ENCODE measurements at regions not wholly inside any gene's neighbourhood (a gene's known extent, or its start where the extent isn't known, plus 50 kb on each side); places are given as distances from the start of the nearest gene placed in this dataset.

GRCh38 chr11:91819777-91820176 lies 404.8 kb upstream of the FAT3 start:
- Histone ChIP-seq H3K4ac (ENCODE audit: low read length) (no peak overlapping the region), H2AFZ (ENCODE audit: low read length) (peak overlapping the region; percentile 57), H3K27ac (replicated peaks; ENCODE audit: low read length) (peak overlapping the region; percentile 27), H3K27me3 (ENCODE audit: control insufficient read depth in 3 of 3, insufficient read depth in 3 of 3, low read depth in 1 of 3, low read length in 3 of 3) (no peaks in the 10 kb centered on the region), H2BK12ac (ENCODE audit: low read length) (no peak overlapping the region), H2BK5ac (ENCODE audit: low read length) (no peak overlapping the region), H2AK5ac (ENCODE audit: low read depth, low read length) (no peak overlapping the region), H3K4me1 (ENCODE audit: control insufficient read depth in 2 of 2, insufficient read depth in 1 of 2, low read depth in 1 of 2, low read length in 2 of 2) (peaks cover 2 to 4% of the 10 kb centered on the region in 2 donors), H3K14ac (ENCODE audit: low read length) (no peak overlapping the region), H3K79me1 (ENCODE audit: low read depth, low read length) (no peaks in the 10 kb centered on the region), H4K8ac (ENCODE audit: low read depth, low read length) (no peak overlapping the region), H3K9me3 (replicated peaks in 1 of 2; ENCODE audit: control insufficient read depth in 2 of 2, insufficient read depth in 1 of 2, low read depth in 1 of 2, low read length in 2 of 2) (no peaks in the 10 kb centered on the region), H3K4me2 (ENCODE audit: insufficient read depth, low read length, poor library complexity, severe bottlenecking) (no peak overlapping the region), H4K91ac (ENCODE audit: low read depth, low read length, poor library complexity) (no peak overlapping the region), H3K4me3 (ENCODE audit: low read length in 2 of 2) (no peak overlapping the region), H3K18ac (ENCODE audit: low read length) (no peak overlapping the region), H3K9ac (ENCODE audit: low read depth, low read length, poor library complexity) (no peak overlapping the region), H2BK120ac (ENCODE audit: low read depth, low read length) (no peak overlapping the region), H3K23ac (ENCODE audit: low read depth, low read length, poor library complexity) (no peak overlapping the region), H2BK15ac (ENCODE audit: low read length) (no peak overlapping the region), H3K36me3 (replicated peaks in 1 of 2; ENCODE audit: control insufficient read depth in 2 of 2, insufficient read depth in 2 of 2, low read length in 2 of 2) (no peaks in the 10 kb centered on the region)
- DNase-seq (ENCODE audit: low spot score): no peak
- no CpG with 5 or more reads among the region's 1 CpG for WGBS, 2 donors (ENCODE audit: extremely low coverage in 2 of 2, insufficient read length in 2 of 2, insufficient replicate concordance in 1 of 2)

- H3K27me3 ChIP-seq (ENCODE audit: control insufficient read depth in 3 of 3, insufficient read depth in 3 of 3, low read depth in 1 of 3, low read length in 3 of 3): no peaks in the 10 kb centered on the region
- no peak overlapping the region for H2BK15ac ChIP-seq (ENCODE audit: low read length)
- H2AFZ ChIP-seq (ENCODE audit: low read length): peak overlapping the region; percentile 57
- H2BK12ac ChIP-seq (ENCODE audit: low read length): no peak overlapping the region
- no peak overlapping the region for H3K9ac ChIP-seq (ENCODE audit: low read depth, low read length, poor library complexity)
- H3K27ac ChIP-seq (replicated peaks; ENCODE audit: low read length): no peak overlapping the region
- H2AK5ac ChIP-seq (ENCODE audit: low read depth, low read length): no peak overlapping the region
- H3K4me2 ChIP-seq (ENCODE audit: insufficient read depth, low read length, poor library complexity, severe bottlenecking): no peak overlapping the region
- H3K79me1 ChIP-seq (ENCODE audit: low read depth, low read length): no peaks in the 10 kb centered on the region
- H2BK5ac ChIP-seq (ENCODE audit: low read length): no peak overlapping the region
- no peak overlapping the region for H3K14ac ChIP-seq (ENCODE audit: low read length)
- peaks cover 2 to 4% of the 10 kb centered on the region in 2 donors for H3K4me1 ChIP-seq (ENCODE audit: control insufficient read depth in 2 of 2, insufficient read depth in 1 of 2, low read depth in 1 of 2, low read length in 2 of 2)
- H4K8ac ChIP-seq (ENCODE audit: low read depth, low read length): no peak overlapping the region
- no peaks in the 10 kb centered on the region for H3K36me3 ChIP-seq (replicated peaks in 1 of 2; ENCODE audit: control insufficient read depth in 2 of 2, insufficient read depth in 2 of 2, low read length in 2 of 2)
- no peak overlapping the region for H3K4ac ChIP-seq (ENCODE audit: low read length)
- H2BK120ac ChIP-seq (ENCODE audit: low read depth, low read length): no peak overlapping the region
- H3K23ac ChIP-seq (ENCODE audit: low read depth, low read length, poor library complexity): no peak overlapping the region
- no peak overlapping the region for H3K18ac ChIP-seq (ENCODE audit: low read length)
- no peaks in the 10 kb centered on the region for H3K9me3 ChIP-seq (replicated peaks in 1 of 2; ENCODE audit: control insufficient read depth in 2 of 2, insufficient read depth in 1 of 2, low read depth in 1 of 2, low read length in 2 of 2)
- H3K4me3 ChIP-seq (ENCODE audit: low read length in 2 of 2): no peak overlapping the region
- no CpG with 5 or more reads among the region's 2 CpGs for WGBS, 2 donors (ENCODE audit: extremely low coverage in 2 of 2, insufficient read length in 2 of 2, insufficient replicate concordance in 1 of 2)
- no peak overlapping the region for H4K91ac ChIP-seq (ENCODE audit: low read depth, low read length, poor library complexity)
- no peak for DNase-seq (ENCODE audit: low spot score)
Observed at GRCh38 chr11:91819195-91819594, 405.4 kb upstream of the FAT3 start.

- no peaks in the 10 kb centered on the region for H3K9me3 ChIP-seq (replicated peaks in 1 of 2; ENCODE audit: control insufficient read depth in 2 of 2, insufficient read depth in 1 of 2, low read depth in 1 of 2, low read length in 2 of 2)
- H2AFZ ChIP-seq (ENCODE audit: low read length): no peak overlapping the region
- H2BK5ac ChIP-seq (ENCODE audit: low read length): no peak overlapping the region
- H3K23ac ChIP-seq (ENCODE audit: low read depth, low read length, poor library complexity): no peak overlapping the region
- no peak overlapping the region for H2BK15ac ChIP-seq (ENCODE audit: low read length)
- H3K27ac ChIP-seq (replicated peaks; ENCODE audit: low read length): no peak overlapping the region
- no peak overlapping the region for H4K8ac ChIP-seq (ENCODE audit: low read depth, low read length)
- H3K79me1 ChIP-seq (ENCODE audit: low read depth, low read length): no peaks in the 10 kb centered on the region
- H3K18ac ChIP-seq (ENCODE audit: low read length): no peak overlapping the region
- no peak overlapping the region for H2BK120ac ChIP-seq (ENCODE audit: low read depth, low read length)
- no peak overlapping the region for H3K4ac ChIP-seq (ENCODE audit: low read length)
- H2BK12ac ChIP-seq (ENCODE audit: low read length): no peak overlapping the region
- no peaks in the 10 kb centered on the region for H3K27me3 ChIP-seq (ENCODE audit: control insufficient read depth in 3 of 3, insufficient read depth in 3 of 3, low read depth in 1 of 3, low read length in 3 of 3)
- H4K91ac ChIP-seq (ENCODE audit: low read depth, low read length, poor library complexity): no peak overlapping the region
- no peak overlapping the region for H3K9ac ChIP-seq (ENCODE audit: low read depth, low read length, poor library complexity)
- H3K36me3 ChIP-seq (replicated peaks in 1 of 2; ENCODE audit: control insufficient read depth in 2 of 2, insufficient read depth in 2 of 2, low read length in 2 of 2): no peaks in the 10 kb centered on the region
- H2AK5ac ChIP-seq (ENCODE audit: low read depth, low read length): no peak overlapping the region
- H3K4me2 ChIP-seq (ENCODE audit: insufficient read depth, low read length, poor library complexity, severe bottlenecking): no peak overlapping the region
- peaks cover 2 to 4% of the 10 kb centered on the region in 2 donors for H3K4me1 ChIP-seq (ENCODE audit: control insufficient read depth in 2 of 2, insufficient read depth in 1 of 2, low read depth in 1 of 2, low read length in 2 of 2)
- no peak overlapping the region for H3K4me3 ChIP-seq (ENCODE audit: low read length in 2 of 2)
- no CpG with 5 or more reads among the region's 4 CpGs for WGBS, 2 donors (ENCODE audit: extremely low coverage in 2 of 2, insufficient read length in 2 of 2, insufficient replicate concordance in 1 of 2)
- no peak for DNase-seq (ENCODE audit: low spot score)
- no peak overlapping the region for H3K14ac ChIP-seq (ENCODE audit: low read length)
Observed at GRCh38 chr11:91817996-91818395, 406.6 kb upstream of the FAT3 start.

- Histone ChIP-seq H3K18ac (ENCODE audit: low read length) (no peak overlapping the region), H3K4ac (ENCODE audit: low read length) (no peak overlapping the region), H2BK15ac (ENCODE audit: low read length) (no peak overlapping the region), H3K36me3 (replicated peaks in 1 of 2; ENCODE audit: control insufficient read depth in 2 of 2, insufficient read depth in 2 of 2, low read length in 2 of 2) (no peaks in the 10 kb centered on the region), H3K4me3 (ENCODE audit: low read length in 2 of 2) (no peak overlapping the region), H3K27ac (replicated peaks; ENCODE audit: low read length) (no peak overlapping the region), H2AFZ (ENCODE audit: low read length) (no peak overlapping the region), H3K4me2 (ENCODE audit: insufficient read depth, low read length, poor library complexity, severe bottlenecking) (no peak overlapping the region), H4K91ac (ENCODE audit: low read depth, low read length, poor library complexity) (no peak overlapping the region), H3K9ac (ENCODE audit: low read depth, low read length, poor library complexity) (no peak overlapping the region), H3K4me1 (ENCODE audit: control insufficient read depth in 2 of 2, insufficient read depth in 1 of 2, low read depth in 1 of 2, low read length in 2 of 2) (no peaks in the 10 kb centered on the region), H2BK12ac (ENCODE audit: low read length) (no peak overlapping the region), H3K14ac (ENCODE audit: low read length) (no peak overlapping the region), H4K8ac (ENCODE audit: low read depth, low read length) (no peak overlapping the region), H3K27me3 (ENCODE audit: control insufficient read depth in 3 of 3, insufficient read depth in 3 of 3, low read depth in 1 of 3, low read length in 3 of 3) (no peaks in the 10 kb centered on the region), H3K79me1 (ENCODE audit: low read depth, low read length) (no peaks in the 10 kb centered on the region), H2BK120ac (ENCODE audit: low read depth, low read length) (no peak overlapping the region), H3K9me3 (replicated peaks in 1 of 2; ENCODE audit: control insufficient read depth in 2 of 2, insufficient read depth in 1 of 2, low read depth in 1 of 2, low read length in 2 of 2) (no peaks in the 10 kb centered on the region), H2AK5ac (ENCODE audit: low read depth, low read length) (no peak overlapping the region), H3K23ac (ENCODE audit: low read depth, low read length, poor library complexity) (no peak overlapping the region), H2BK5ac (ENCODE audit: low read length) (no peak overlapping the region)
- no peak for DNase-seq (ENCODE audit: low spot score)
Observed at GRCh38 chr11:91813263-91813662, 411.4 kb upstream of the FAT3 start.
